ENCODE measurements at regions not wholly inside any gene's neighbourhood (a gene's known extent, or its start where the extent isn't known, plus 50 kb on each side); places are given as distances from the start of the nearest gene placed in this dataset.

DNA sequence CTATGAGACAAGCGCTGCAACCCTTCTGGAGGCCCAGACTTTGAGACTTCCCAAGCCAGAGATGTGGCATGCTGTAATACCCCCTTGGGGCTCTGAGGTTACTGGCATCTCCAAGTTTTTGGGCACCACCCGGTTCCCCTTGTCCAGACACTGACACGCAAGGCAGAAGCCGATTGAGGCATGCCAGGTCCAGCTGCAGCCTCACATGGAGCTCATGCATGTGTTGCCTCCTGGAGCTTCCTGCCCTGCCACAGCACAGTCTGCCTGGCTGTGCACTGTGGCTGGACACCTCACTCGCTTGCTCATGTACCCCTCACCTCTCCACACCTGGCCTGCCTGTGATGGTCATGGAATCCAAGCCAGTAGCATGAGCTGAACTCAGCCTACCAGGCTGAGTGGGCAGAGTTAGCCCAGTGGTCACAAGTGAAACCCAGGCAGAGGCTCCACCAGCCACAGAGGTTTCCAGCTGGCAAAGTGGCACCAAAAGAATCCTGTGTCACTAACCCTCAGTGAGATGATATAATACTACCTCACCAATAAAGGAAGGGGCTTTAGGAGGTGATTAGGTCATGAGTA is 789.2 kb upstream of the INTU start:
- no peak for DNase-seq (ENCODE audit: low read depth in 1 of 2, low spot score in 1 of 2)
- no peak overlapping the region for H3K27ac ChIP-seq (replicated peaks)
- no peaks in the 10 kb centered on the region for H3K27me3 ChIP-seq (ENCODE audit: insufficient read depth, poor library complexity, severe bottlenecking)
- H3K4me3 ChIP-seq (replicated peaks; ENCODE audit: insufficient read depth, low read length): no peak overlapping the region
- TF ChIP-seq POLR2AphosphoS5 (IDR thresholded peaks at IDR 0.05; ENCODE audit: low read depth) (no peak), SPI1 (IDR thresholded peaks at IDR 0.05; ENCODE audit: borderline replicate concordance, low read depth) (no peak), GABPA (IDR thresholded peaks at IDR 0.05; ENCODE audit: low read depth) (no peak)
- TF ChIP-seq, protein P1, sequence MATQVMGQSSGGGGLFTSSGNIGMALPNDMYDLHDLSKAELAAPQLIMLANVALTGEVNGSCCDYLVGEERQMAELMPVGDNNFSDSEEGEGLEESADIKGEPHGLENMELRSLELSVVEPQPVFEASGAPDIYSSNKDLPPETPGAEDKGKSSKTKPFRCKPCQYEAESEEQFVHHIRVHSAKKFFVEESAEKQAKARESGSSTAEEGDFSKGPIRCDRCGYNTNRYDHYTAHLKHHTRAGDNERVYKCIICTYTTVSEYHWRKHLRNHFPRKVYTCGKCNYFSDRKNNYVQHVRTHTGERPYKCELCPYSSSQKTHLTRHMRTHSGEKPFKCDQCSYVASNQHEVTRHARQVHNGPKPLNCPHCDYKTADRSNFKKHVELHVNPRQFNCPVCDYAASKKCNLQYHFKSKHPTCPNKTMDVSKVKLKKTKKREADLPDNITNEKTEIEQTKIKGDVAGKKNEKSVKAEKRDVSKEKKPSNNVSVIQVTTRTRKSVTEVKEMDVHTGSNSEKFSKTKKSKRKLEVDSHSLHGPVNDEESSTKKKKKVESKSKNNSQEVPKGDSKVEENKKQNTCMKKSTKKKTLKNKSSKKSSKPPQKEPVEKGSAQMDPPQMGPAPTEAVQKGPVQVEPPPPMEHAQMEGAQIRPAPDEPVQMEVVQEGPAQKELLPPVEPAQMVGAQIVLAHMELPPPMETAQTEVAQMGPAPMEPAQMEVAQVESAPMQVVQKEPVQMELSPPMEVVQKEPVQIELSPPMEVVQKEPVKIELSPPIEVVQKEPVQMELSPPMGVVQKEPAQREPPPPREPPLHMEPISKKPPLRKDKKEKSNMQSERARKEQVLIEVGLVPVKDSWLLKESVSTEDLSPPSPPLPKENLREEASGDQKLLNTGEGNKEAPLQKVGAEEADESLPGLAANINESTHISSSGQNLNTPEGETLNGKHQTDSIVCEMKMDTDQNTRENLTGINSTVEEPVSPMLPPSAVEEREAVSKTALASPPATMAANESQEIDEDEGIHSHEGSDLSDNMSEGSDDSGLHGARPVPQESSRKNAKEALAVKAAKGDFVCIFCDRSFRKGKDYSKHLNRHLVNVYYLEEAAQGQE (IDR thresholded peaks at IDR 0.05; ENCODE audit: insufficient replicate concordance, low read depth): no peak
- TF ChIP-seq, protein P2, sequence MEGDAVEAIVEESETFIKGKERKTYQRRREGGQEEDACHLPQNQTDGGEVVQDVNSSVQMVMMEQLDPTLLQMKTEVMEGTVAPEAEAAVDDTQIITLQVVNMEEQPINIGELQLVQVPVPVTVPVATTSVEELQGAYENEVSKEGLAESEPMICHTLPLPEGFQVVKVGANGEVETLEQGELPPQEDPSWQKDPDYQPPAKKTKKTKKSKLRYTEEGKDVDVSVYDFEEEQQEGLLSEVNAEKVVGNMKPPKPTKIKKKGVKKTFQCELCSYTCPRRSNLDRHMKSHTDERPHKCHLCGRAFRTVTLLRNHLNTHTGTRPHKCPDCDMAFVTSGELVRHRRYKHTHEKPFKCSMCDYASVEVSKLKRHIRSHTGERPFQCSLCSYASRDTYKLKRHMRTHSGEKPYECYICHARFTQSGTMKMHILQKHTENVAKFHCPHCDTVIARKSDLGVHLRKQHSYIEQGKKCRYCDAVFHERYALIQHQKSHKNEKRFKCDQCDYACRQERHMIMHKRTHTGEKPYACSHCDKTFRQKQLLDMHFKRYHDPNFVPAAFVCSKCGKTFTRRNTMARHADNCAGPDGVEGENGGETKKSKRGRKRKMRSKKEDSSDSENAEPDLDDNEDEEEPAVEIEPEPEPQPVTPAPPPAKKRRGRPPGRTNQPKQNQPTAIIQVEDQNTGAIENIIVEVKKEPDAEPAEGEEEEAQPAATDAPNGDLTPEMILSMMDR (IDR thresholded peaks at IDR 0.05; ENCODE audit: insufficient read depth, low read length): no peak

DNA sequence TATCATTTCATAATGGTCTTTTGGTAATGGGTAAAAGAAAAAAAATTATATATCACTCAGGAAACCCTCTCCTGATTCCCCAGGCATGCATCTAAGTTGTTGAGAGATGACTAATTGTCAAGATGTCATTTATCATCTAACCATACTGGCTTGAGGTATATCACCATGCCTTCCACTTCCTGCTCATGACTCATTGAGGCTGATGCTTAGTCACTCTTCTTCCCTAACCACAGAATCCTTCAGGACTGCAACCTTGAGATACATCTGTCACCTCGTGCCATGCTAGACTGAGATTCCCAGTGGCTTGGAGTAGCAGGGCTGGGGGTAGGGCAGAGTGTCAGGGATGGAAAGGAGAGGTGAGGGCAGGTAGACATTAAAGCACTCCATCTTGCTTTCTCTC is 782.5 kb upstream of the INTU start:
- Histone ChIP-seq H3K27ac (replicated peaks) (no peak overlapping the region), H3K4me3 (replicated peaks; ENCODE audit: insufficient read depth, low read length) (no peak overlapping the region), H3K27me3 (ENCODE audit: insufficient read depth, poor library complexity, severe bottlenecking) (no peaks in the 10 kb centered on the region)
- TF ChIP-seq, protein P1 (IDR thresholded peaks at IDR 0.05; ENCODE audit: insufficient replicate concordance, low read depth): no peak
- TF ChIP-seq SPI1 (IDR thresholded peaks at IDR 0.05; ENCODE audit: borderline replicate concordance, low read depth) (no peak), POLR2AphosphoS5 (IDR thresholded peaks at IDR 0.05; ENCODE audit: low read depth) (no peak), GABPA (IDR thresholded peaks at IDR 0.05; ENCODE audit: low read depth) (no peak)
- TF ChIP-seq, protein P2 (IDR thresholded peaks at IDR 0.05; ENCODE audit: insufficient read depth, low read length): no peak
- no peak for DNase-seq (ENCODE audit: low read depth in 1 of 2, low spot score in 1 of 2)

DNA sequence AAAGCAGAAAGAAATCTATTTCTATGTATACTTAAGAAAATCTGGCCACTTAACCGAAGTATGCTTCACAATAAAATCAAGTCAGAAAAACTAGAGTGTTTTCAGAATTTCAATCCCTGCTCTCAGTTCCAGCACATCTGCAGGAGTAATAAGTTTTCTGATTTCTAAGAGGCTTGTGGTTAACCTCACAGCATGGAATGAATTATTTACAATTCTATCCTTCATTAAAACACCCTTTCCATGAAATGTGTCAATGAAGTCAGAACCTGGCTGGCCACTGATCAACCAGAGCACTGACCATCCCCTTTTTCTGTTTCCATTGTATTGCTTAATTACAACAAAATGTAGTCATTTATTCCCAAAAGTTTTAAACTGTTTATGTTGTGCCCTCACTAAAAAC is 781.4 kb upstream of the INTU start:
- no peak overlapping the region for H3K27ac ChIP-seq (replicated peaks)
- H3K4me3 ChIP-seq (replicated peaks; ENCODE audit: insufficient read depth, low read length): no peak overlapping the region
- H3K27me3 ChIP-seq (ENCODE audit: insufficient read depth, poor library complexity, severe bottlenecking): no peaks in the 10 kb centered on the region
- no peak for DNase-seq (ENCODE audit: low read depth in 1 of 2, low spot score in 1 of 2)
- no peak for TF ChIP-seq GABPA (IDR thresholded peaks at IDR 0.05; ENCODE audit: low read depth)
- no peak for TF ChIP-seq SPI1 (IDR thresholded peaks at IDR 0.05; ENCODE audit: borderline replicate concordance, low read depth)
- TF ChIP-seq, protein P1 (IDR thresholded peaks at IDR 0.05; ENCODE audit: insufficient replicate concordance, low read depth): no peak
- TF ChIP-seq, protein P2 (IDR thresholded peaks at IDR 0.05; ENCODE audit: insufficient read depth, low read length): no peak
- no peak for TF ChIP-seq POLR2AphosphoS5 (IDR thresholded peaks at IDR 0.05; ENCODE audit: low read depth)

All from HL-60 (cell line).